Heart left ventricle (tissue), 16 donors: ENCODE measurements at regions not wholly inside any gene's neighbourhood (a gene's known extent, or its start where the extent isn't known, plus 50 kb on each side); places are given as distances from the start of the nearest gene placed in this dataset.

Source experiments
- ATAC-seq, 4 donors: fragments of 200-7000 bp; cut with Tn5 transposase; one replicate each; pipeline ENCODE4 v1.9.1; 2020 to 2022; ENCODE audit warnings: moderate library complexity in 4 of 4, mild to moderate bottlenecking in 3 of 4, moderate number of reproducible peaks in 1 of 4
- DNase-seq, 5 donors: peaks; one replicate each; pipeline ENCODE4 v3.0.0-alpha.2; 2020
- H3K27ac ChIP-seq, 12 donors: fragments of 200-600 bp; sonication (generic) in 4 of 12; one replicate each; pipeline versions ENCODE4 v1.5.0 to v1.8.0; 2016 to 2022; ENCODE audit warnings: mild to moderate bottlenecking in 2 of 12
- H3K27me3 ChIP-seq, 9 donors: fragments of 200-600 bp; sonication (generic) in 2 of 9; one replicate each; pipeline versions ENCODE4 v1.5.1 to v1.8.0; 2016 to 2022; ENCODE audit warnings: mild to moderate bottlenecking in 3 of 9
- H3K36me3 ChIP-seq, 9 donors: fragments of 200-600 bp; sonication (generic) in 2 of 9; one replicate each; pipeline versions ENCODE4 v1.5.0 to v1.8.0; 2018 to 2022; ENCODE audit warnings: mild to moderate bottlenecking in 2 of 9
- H3K4me1 ChIP-seq, 12 donors: fragments of 200-600 bp; sonication (generic) in 4 of 12; one replicate each; pipeline versions ENCODE4 v1.5.0 to v1.8.0; 2016 to 2022; ENCODE audit warnings: mild to moderate bottlenecking in 3 of 12
- H3K4me3 ChIP-seq, 12 donors: fragments of 200-600 bp; sonication (generic) in 4 of 12; one replicate each; pipeline versions ENCODE4 v1.5.0 to v1.8.0; 2017 to 2022; ENCODE audit warnings: mild to moderate bottlenecking in 9 of 12, moderate library complexity in 4 of 12
- H3K9me3 ChIP-seq, 12 donors: fragments of 200-600 bp; sonication (generic) in 4 of 12; one replicate each; pipeline versions ENCODE4 v1.5.0 to v1.8.0; 2016 to 2022; ENCODE audit warnings: mild to moderate bottlenecking in 1 of 12
- CTCF ChIP-seq, 12 donors: fragments of 200-600 bp; sonication (generic) in 4 of 12; IDR thresholded peaks; one replicate each; pipeline versions ENCODE4 v1.5.0 to v1.8.0; 2018 to 2022; ENCODE audit warnings: antibody characterized with exemption in 12 of 12, mild to moderate bottlenecking in 5 of 12
- POLR2A ChIP-seq, 2 donors: fragments of 450-650 bp; IDR thresholded peaks; one replicate each; pipeline ENCODE4 v1.6.1; 2017; ENCODE audit warnings: antibody characterized with exemption in 2 of 2, mild to moderate bottlenecking in 2 of 2, moderate library complexity in 2 of 2
- WGBS, 4 donors: extraction: QIAGEN DNeasy Blood & Tissue Kit in 2 of 4; methylation state at CpG; one replicate each; pipeline versions ENCODE4 v1.1.5 to v1.1.7; 2013 to 2018; 5-methylcytosine and 5-hydroxymethylcytosine counted together
- intact Hi-C, 10 donors: fragments of 100-400 bp; cut with DNase I; formaldehyde crosslinking; loops; one replicate each; pipeline versions ENCODE4 v1.11.1 to v1.14.2; 2022
- donor health status: ischemic (EF 13 %, LVEDD 7.1; RV severe dilation, severe dysfunction).
- donor health status: healthy with polysubstance abuse.
- donor health status: DM: no; HTN: yes; CAD: no.
- donor health status: DM: no; HTN: no; CAD: no.
- donor health status: ischemic (EF 25% LVEDD 6.9; RV normal size, moderate dysfunction).
- donor health status: ischemic (EF 25% LVEDD 5.7; RV mildly dilated, moderate dysfunction).
- donor health status: healthy.
- donor health status: DM: yes; HTN: yes; CAD: no.
- donor health status: ischemic (EF 35%, LVEDD 5.7; RV mildly dilated, moderate dysfunction).
- donor health status: nonischemic (EF 11% LVEDD 7.7; RV severe dilation, severe dysfunction).
- donor health status: DM: yes; HTN: yes; CAD: no.
- donor health status: PGD.
- donor health status: ischemic (EF 29% LVEDD 5.4; RV normal size, mild dysfunction).
- donor health status: nonischemic (EF 23%, LVEDD 6.1; RV moderate dilation, normal function).

- peaks cover 0 to 22% (median 12%) of the 10 kb centered on the region in 12 donors for H3K9me3 ChIP-seq
- peaks cover 0 to 11% (median 0%) of the 10 kb centered on the region in 12 donors for H3K4me1 ChIP-seq
- no peak overlapping the region for H3K27ac ChIP-seq
- no peaks in the 10 kb centered on the region for H3K36me3 ChIP-seq
- DNase-seq (no peak), ATAC-seq (no peak)
- TF ChIP-seq CTCF (IDR thresholded peaks at IDR 0.05), result no peak
- no peak for TF ChIP-seq POLR2A (IDR thresholded peaks at IDR 0.05)
- 75 to 92% (median 82%) methylated on average over 1 of the region's 1 CpG for WGBS, 4 donors
- H3K27me3 ChIP-seq, result no peaks in the 10 kb centered on the region
- H3K4me3 ChIP-seq, result no peak overlapping the region
- intact Hi-C loops, result no loop called here
Observed at GRCh38 chr9:13478639-13479038, 199.1 kb upstream of the MPDZ start.

- ATAC-seq, result no peak
- Histone ChIP-seq H3K4me1 (peaks cover 0 to 8% (median 0%) of the 10 kb centered on the region in 12 donors), H3K36me3 (no peaks in the 10 kb centered on the region), H3K4me3 (no peak overlapping the region), H3K9me3 (peaks cover 0 to 24% (median 12%) of the 10 kb centered on the region in 12 donors), H3K27ac (no peak overlapping the region), H3K27me3 (no peaks in the 10 kb centered on the region)
- no peak for DNase-seq
- intact Hi-C loops, result no loop called here
- TF ChIP-seq POLR2A (IDR thresholded peaks at IDR 0.05), result no peak
- TF ChIP-seq CTCF (IDR thresholded peaks at IDR 0.05), result no peak
- WGBS, 4 donors, result 82 to 95% (median 87%) methylated on average over 2 of the region's 2 CpGs
Observed at GRCh38 chr9:13478160-13478559, 198.7 kb upstream of the MPDZ start.

- TF ChIP-seq POLR2A (IDR thresholded peaks at IDR 0.05) (no peak), CTCF (IDR thresholded peaks at IDR 0.05) (no peak)
- no peak overlapping the region for H3K4me3 ChIP-seq
- H3K9me3 ChIP-seq, result peaks cover 0 to 23% (median 11%) of the 10 kb centered on the region in 12 donors
- no peak for DNase-seq
- intact Hi-C loops, result no loop called here
- peaks cover 0 to 3% (median 0%) of the 10 kb centered on the region in 12 donors for H3K4me1 ChIP-seq
- ATAC-seq, result no peak
- H3K27me3 ChIP-seq, result no peaks in the 10 kb centered on the region
- 84 to 97% (median 91%) methylated on average over 3 of the region's 3 CpGs for WGBS, 4 donors
- H3K36me3 ChIP-seq, result no peaks in the 10 kb centered on the region
- H3K27ac ChIP-seq, result no peak overlapping the region
Observed at GRCh38 chr9:13470836-13471235, 191.3 kb upstream of the MPDZ start.

GRCh38 chr9:13467157-13467556 is 187.7 kb upstream of the MPDZ start:
- TF ChIP-seq POLR2A (IDR thresholded peaks at IDR 0.05) (no peak), CTCF (IDR thresholded peaks at IDR 0.05) (no peak)
- 49 to 70% (median 66%) methylated on average over 2 of the region's 2 CpGs for WGBS, 4 donors
- Histone ChIP-seq H3K4me3 (no peak overlapping the region), H3K4me1 (peaks cover 0 to 3% (median 0%) of the 10 kb centered on the region in 12 donors), H3K27ac (no peak overlapping the region), H3K27me3 (no peaks in the 10 kb centered on the region), H3K9me3 (no peaks in the 10 kb centered on the region), H3K36me3 (no peaks in the 10 kb centered on the region)
- ATAC-seq (no peak), DNase-seq (no peak)
- intact Hi-C loops, result loop anchor here in 1 of 10 donors (10.0 kb wide), 1 partner anchor 218 kb away; no protein-coding TSS in a partner anchor
